ENCODE measurements at regions not wholly inside any gene's neighbourhood (a gene's known extent, or its start where the extent isn't known, plus 50 kb on each side); places are given as distances from the start of the nearest gene placed in this dataset.

DNA sequence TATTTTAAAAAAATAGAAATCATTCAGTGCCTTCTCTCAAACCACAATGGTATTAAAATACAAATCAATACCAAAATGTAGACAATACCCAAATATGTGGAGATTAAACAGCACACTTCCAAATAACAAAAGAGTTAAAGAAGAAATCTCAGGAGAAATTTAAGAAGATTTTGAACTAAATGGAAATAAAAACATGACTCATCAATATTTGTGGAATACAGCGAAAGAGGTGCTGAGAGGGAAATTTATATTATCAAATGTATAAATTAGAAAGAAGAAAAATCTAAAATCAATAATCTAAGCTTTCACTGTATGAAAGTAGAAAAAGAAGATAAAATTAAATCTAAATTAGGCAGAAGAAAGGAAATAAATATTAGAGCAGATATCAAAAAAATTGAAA lies 233.1 kb downstream of the RPIA start:
- DNase-seq: no peak
- H3K9me3 ChIP-seq: no peaks in the 10 kb centered on the region
- H3K4me3 ChIP-seq: no peak overlapping the region
- 77% methylated on average over 1 of the region's 1 CpG for WGBS (ENCODE audit: insufficient coverage, low coverage, low lambda C conversion rate, missing lambda C conversion rate)
- no peaks in the 10 kb centered on the region for H3K27me3 ChIP-seq
- H3K36me3 ChIP-seq: no peaks in the 10 kb centered on the region
- intact Hi-C loops (cut with DNase I): no loop called here
- H3K27ac ChIP-seq: no peak overlapping the region
- no peaks in the 10 kb centered on the region for H3K4me1 ChIP-seq
- TF ChIP-seq, protein P1, sequence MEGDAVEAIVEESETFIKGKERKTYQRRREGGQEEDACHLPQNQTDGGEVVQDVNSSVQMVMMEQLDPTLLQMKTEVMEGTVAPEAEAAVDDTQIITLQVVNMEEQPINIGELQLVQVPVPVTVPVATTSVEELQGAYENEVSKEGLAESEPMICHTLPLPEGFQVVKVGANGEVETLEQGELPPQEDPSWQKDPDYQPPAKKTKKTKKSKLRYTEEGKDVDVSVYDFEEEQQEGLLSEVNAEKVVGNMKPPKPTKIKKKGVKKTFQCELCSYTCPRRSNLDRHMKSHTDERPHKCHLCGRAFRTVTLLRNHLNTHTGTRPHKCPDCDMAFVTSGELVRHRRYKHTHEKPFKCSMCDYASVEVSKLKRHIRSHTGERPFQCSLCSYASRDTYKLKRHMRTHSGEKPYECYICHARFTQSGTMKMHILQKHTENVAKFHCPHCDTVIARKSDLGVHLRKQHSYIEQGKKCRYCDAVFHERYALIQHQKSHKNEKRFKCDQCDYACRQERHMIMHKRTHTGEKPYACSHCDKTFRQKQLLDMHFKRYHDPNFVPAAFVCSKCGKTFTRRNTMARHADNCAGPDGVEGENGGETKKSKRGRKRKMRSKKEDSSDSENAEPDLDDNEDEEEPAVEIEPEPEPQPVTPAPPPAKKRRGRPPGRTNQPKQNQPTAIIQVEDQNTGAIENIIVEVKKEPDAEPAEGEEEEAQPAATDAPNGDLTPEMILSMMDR (IDR thresholded peaks at IDR 0.05): no peak
- no peak for TF ChIP-seq POLR2A (IDR thresholded peaks at IDR 0.05)
- no peak for ATAC-seq

DNA sequence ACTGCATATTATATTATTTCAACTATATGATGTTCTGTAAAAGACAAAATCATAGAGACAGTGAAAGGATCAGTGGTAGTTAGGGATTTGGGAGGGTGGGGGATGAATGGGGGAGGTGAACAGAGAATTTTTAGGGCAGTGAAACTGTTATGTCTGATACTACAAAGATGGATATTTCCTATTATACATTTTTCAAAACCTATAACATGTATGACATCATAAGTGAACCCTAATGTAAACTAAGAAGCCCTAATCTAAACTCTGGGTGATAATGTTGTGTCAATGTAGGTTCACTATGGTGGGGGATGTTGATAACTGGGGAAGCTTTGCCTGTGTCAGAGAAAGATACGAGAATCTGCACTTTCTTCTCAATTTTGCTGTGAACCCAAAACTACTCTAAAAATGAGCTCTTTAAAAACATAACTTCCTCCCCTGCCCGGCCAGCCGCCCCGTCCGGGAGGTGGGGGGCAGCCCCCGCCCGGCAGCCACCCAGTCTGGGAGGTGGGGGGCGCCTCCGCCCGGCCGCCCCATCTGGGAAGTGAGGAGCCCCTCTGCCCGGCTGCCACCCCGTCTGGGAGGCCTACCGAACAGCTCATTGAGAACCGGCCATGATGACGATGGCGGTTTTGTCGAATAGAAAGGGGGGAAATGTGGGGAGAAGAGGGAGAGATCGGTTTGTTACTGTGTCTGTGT lies 234.4 kb downstream of the RPIA start:
- ATAC-seq (no peak), DNase-seq (no peak)
- Histone ChIP-seq H3K27ac (no peak overlapping the region), H3K36me3 (no peaks in the 10 kb centered on the region), H3K4me1 (no peaks in the 10 kb centered on the region), H3K27me3 (no peaks in the 10 kb centered on the region), H3K9me3 (no peaks in the 10 kb centered on the region), H3K4me3 (no peak overlapping the region)
- WGBS (ENCODE audit: insufficient coverage, low coverage, low lambda C conversion rate, missing lambda C conversion rate): 87% methylated on average over 12 of the region's 19 CpGs
- TF ChIP-seq, protein P1 (IDR thresholded peaks at IDR 0.05): no peak
- no peak for TF ChIP-seq POLR2A (IDR thresholded peaks at IDR 0.05)
- intact Hi-C loops (cut with DNase I): no loop called here

DNA sequence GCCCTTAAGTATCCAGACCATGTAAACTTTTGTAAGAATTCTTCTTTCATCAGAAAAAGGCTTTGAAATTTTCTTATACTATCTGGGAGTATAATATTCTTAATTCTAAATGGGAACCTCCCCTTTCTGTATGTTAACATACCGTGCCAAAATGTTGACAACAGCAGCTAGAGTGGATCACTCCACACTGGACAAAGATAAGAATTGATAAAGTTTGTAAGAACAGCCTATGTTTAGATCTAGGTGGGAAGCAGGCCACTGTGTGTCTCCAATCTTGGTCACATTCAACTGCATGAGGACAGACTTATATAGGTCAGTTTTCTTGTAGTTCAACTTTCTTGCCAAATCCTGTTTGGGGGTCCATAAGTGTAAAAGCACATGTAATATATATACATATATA lies 235.7 kb downstream of the RPIA start:
- ATAC-seq (no peak), DNase-seq (no peak)
- TF ChIP-seq, protein P1 (IDR thresholded peaks at IDR 0.05): no peak
- no peak for TF ChIP-seq POLR2A (IDR thresholded peaks at IDR 0.05)
- Histone ChIP-seq H3K4me3 (no peak overlapping the region), H3K4me1 (no peaks in the 10 kb centered on the region), H3K9me3 (no peaks in the 10 kb centered on the region), H3K36me3 (no peaks in the 10 kb centered on the region), H3K27ac (no peak overlapping the region), H3K27me3 (no peaks in the 10 kb centered on the region)
- intact Hi-C loops (cut with DNase I): no loop called here
- 17% methylated on average over 1 of the region's 1 CpG for WGBS (ENCODE audit: insufficient coverage, low coverage, low lambda C conversion rate, missing lambda C conversion rate)

DNA sequence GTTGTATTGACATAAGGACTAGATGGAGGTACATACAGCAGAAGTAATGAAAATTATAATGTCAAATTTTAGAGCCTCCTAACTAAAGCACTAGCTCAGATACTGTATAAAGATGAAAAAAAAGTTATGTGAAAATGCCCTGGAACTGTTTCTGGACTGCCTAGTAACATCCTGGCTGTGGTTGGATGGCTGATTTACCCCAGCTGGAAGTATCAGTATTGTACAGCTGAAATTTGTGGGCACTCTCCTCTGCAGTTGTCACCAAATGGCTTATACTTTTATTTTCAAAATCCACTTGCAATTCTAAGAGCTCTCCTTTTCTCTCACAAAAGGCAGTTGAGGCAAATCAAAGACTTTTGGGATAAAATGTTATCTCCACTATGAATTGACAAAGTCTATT lies 239.2 kb downstream of the RPIA start:
- intact Hi-C loops (cut with DNase I): no loop called here
- no peak for DNase-seq
- H3K4me1 ChIP-seq: no peaks in the 10 kb centered on the region
- no peak for ATAC-seq
- TF ChIP-seq POLR2A (IDR thresholded peaks at IDR 0.05): no peak
- TF ChIP-seq, protein P1 (IDR thresholded peaks at IDR 0.05): no peak
- no peak overlapping the region for H3K27ac ChIP-seq
- H3K4me3 ChIP-seq: no peak overlapping the region
- H3K9me3 ChIP-seq: no peaks in the 10 kb centered on the region
- H3K36me3 ChIP-seq: no peaks in the 10 kb centered on the region
- no peaks in the 10 kb centered on the region for H3K27me3 ChIP-seq

DNA sequence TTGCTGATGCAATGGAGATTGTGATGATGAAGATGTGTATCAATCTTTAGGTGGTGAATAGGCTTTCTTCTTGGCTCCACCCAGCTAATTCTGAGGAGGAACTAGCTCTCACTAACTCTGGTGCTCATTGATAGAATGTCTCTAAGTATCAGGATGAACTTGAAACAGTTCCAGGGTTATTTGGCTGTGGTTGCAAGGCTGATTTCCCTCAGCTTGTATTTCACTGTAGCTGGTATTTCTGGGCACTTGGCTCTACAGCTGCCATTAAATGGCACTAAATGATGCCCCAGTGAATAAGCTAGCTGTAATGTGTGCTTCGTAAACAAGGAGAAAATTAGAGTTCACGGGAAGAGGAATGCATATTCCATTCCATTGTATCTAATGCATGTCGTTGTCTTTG lies 241.2 kb downstream of the RPIA start:
- WGBS (ENCODE audit: insufficient coverage, low coverage, low lambda C conversion rate, missing lambda C conversion rate): 64% methylated on average over 3 of the region's 3 CpGs

More for the DNA sequence above, 241.2 kb downstream of the RPIA start:
- Histone ChIP-seq H3K36me3 (no peaks in the 10 kb centered on the region), H3K9me3 (no peaks in the 10 kb centered on the region), H3K4me3 (no peak overlapping the region), H3K27me3 (no peaks in the 10 kb centered on the region), H3K27ac (no peak overlapping the region), H3K4me1 (no peaks in the 10 kb centered on the region)
- intact Hi-C loops (cut with DNase I): no loop called here
- ATAC-seq (no peak), DNase-seq (no peak)
- no peak for TF ChIP-seq POLR2A (IDR thresholded peaks at IDR 0.05)
- TF ChIP-seq, protein P1 (IDR thresholded peaks at IDR 0.05): no peak
